Activated T-cell treated with anti-CD3 and anti-CD28 coated beads, Interleukin-2, amount 50 U/mL, for 72 hours (primary cell): ENCODE measurements at regions not wholly inside any gene's neighbourhood (a gene's known extent, or its start where the extent isn't known, plus 50 kb on each side); places are given as distances from the start of the nearest gene placed in this dataset.
"Not testable (repeated sequence)": the region's sequence is repeated elsewhere in the genome, so short reads cannot be mapped to it uniquely, and the experiment has no call there.

Experiments
- ATAC-seq, 2 donors: fragments of 150-1000 bp; cut with Tn5 transposase; replicated peaks in 1 of 2; 2 replicates each; pipeline ENCODE4 v1.10.0; 2021; ENCODE audit warnings: moderate library complexity in 2 of 2, mild to moderate bottlenecking in 1 of 2
- DNase-seq, 2 donors: peaks; one replicate each; pipeline ENCODE4 v3.0.0; 2021 to 2022; ENCODE audit warnings: mixed read lengths in 1 of 2
- H3K27ac Mint-ChIP-seq: one replicate; pipeline ENCODE4 v1.8.0; 2022; ENCODE audit warnings: mild to moderate bottlenecking, moderate library complexity, mixed read lengths
- H3K27me3 Mint-ChIP-seq: one replicate; pipeline ENCODE4 v1.8.0; 2022; ENCODE audit warnings: low read depth, mixed read lengths
- H3K36me3 Mint-ChIP-seq, 2 donors: one replicate each; pipeline ENCODE4 v1.8.0; 2022; ENCODE audit warnings: mixed read lengths in 2 of 2, mild to moderate bottlenecking in 1 of 2; ENCODE audit not compliant: insufficient read depth in 2 of 2
- H3K4me1 Mint-ChIP-seq: one replicate; pipeline ENCODE4 v1.8.0; 2022; ENCODE audit warnings: low read depth, mixed read lengths
- H3K4me3 Mint-ChIP-seq, 2 donors: one replicate each; pipeline ENCODE4 v1.8.0; 2022; ENCODE audit warnings: mild to moderate bottlenecking in 2 of 2, mixed read lengths in 2 of 2, moderate library complexity in 2 of 2
- H3K9me3 Mint-ChIP-seq, 2 donors: one replicate each; pipeline ENCODE4 v1.8.0; 2022; ENCODE audit warnings: mixed read lengths in 2 of 2

- H3K4me3 Mint-ChIP-seq = no peak overlapping the region
- ATAC-seq (no peak), DNase-seq (no peak)
- no peak overlapping the region for H3K27ac Mint-ChIP-seq
- H3K9me3 Mint-ChIP-seq = peaks cover under 1 to 2% of the 10 kb centered on the region in 2 donors
- no peaks in the 10 kb centered on the region for H3K4me1 Mint-ChIP-seq
- no peaks in the 10 kb centered on the region for H3K27me3 Mint-ChIP-seq
- H3K36me3 Mint-ChIP-seq = no peaks in the 10 kb centered on the region
Measured at GRCh38 chr14:26655128-26655527, 57.3 kb upstream of the NOVA1 start.

DNA sequence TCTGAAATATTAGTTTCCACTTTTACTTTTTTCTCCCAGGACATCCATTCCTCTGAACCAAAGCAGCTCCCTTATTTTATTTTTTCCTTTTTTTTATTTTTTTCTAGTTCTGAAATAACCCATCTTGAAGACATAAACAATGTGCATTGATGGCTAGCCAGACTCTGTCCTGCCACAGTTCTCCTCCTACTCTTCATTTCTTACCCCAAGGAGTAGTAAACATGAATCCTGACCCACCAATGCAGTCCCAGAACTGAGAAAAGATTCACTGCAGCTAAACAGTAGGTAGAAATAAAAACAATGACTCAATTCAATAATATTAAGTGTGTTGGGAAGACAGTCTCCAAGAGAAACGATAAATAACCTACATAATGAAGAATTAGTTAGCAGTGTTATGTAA, 65.7 kb upstream of the NOVA1 start:
- no peak overlapping the region for H3K4me3 Mint-ChIP-seq
- peaks cover 14 to 16% of the 10 kb centered on the region in 2 donors for H3K9me3 Mint-ChIP-seq
- H3K27ac Mint-ChIP-seq = no peak overlapping the region
- DNase-seq (no peak), ATAC-seq (no peak)
- H3K4me1 Mint-ChIP-seq = no peaks in the 10 kb centered on the region
- no peaks in the 10 kb centered on the region for H3K27me3 Mint-ChIP-seq
- peaks cover 7 to 9% of the 10 kb centered on the region in 2 donors for H3K36me3 Mint-ChIP-seq

GRCh38 chr14:26678732-26679420, 81.0 kb upstream of the NOVA1 start:
- not testable (repeated sequence) for ATAC-seq, H3K4me1 Mint-ChIP-seq, H3K27me3 Mint-ChIP-seq, H3K4me3 Mint-ChIP-seq, H3K27ac Mint-ChIP-seq, DNase-seq, H3K36me3 Mint-ChIP-seq, H3K9me3 Mint-ChIP-seq

DNA sequence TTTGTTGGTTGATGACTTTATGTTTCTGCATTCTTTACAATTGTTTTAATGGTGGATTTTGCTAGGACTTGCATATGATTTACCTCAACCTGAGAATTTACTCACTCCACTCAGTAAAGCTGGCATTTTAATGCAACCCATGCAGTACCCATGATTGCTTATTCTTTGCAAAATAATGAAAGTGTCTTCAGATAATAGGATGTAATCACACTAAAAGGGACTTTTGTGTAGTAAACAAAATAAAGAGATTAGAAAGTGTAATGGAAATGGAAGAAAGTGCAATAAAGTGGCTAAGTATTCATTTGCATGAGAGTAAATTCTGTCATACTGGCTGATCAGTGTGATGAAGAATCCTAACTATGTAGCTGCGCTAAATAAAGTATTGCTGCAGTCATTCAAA, 87.6 kb upstream of the NOVA1 start:
- no peak overlapping the region for H3K27ac Mint-ChIP-seq
- no peaks in the 10 kb centered on the region for H3K4me1 Mint-ChIP-seq
- H3K9me3 Mint-ChIP-seq = peaks cover 9 to 13% of the 10 kb centered on the region in 2 donors
- peaks cover 0 to 3% of the 10 kb centered on the region in 2 donors for H3K36me3 Mint-ChIP-seq
- no peaks in the 10 kb centered on the region for H3K27me3 Mint-ChIP-seq
- DNase-seq = no peak
- H3K4me3 Mint-ChIP-seq = no peak overlapping the region
- no peak for ATAC-seq

GRCh38 chr14:26687301-26687837, 89.5 kb upstream of the NOVA1 start:
- Mint-ChIP-seq H3K4me1 (no peaks in the 10 kb centered on the region), H3K4me3 (no peak overlapping the region), H3K36me3 (no peaks in the 10 kb centered on the region), H3K27me3 (no peaks in the 10 kb centered on the region), H3K27ac (no peak overlapping the region), H3K9me3 (peaks cover 13 to 22% of the 10 kb centered on the region in 2 donors)
- no peak for ATAC-seq
- DNase-seq = no peak

DNA sequence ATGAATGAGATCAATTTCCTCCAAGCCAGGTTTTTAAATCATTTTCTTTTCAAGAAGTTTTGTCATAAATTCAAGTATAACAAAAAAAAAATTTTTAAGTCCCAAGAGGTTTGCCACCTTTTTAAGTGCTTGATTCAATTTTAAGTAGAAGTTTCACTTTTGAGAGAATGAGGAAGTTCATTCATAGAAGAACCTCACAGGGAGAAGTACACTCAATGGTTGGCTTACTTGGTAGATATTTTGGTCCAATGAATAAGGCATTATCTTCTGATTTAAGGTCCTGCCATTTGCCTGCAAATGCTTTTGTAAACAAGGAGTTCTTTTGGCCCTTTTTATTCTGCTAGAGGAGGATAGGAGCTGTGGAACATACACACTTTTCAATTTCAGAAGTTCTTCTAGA, 96.7 kb upstream of the NOVA1 start:
- Mint-ChIP-seq H3K27me3 (no peaks in the 10 kb centered on the region), H3K4me3 (no peak overlapping the region), H3K27ac (no peak overlapping the region), H3K4me1 (no peaks in the 10 kb centered on the region), H3K36me3 (peaks cover 0 to 1% of the 10 kb centered on the region in 2 donors), H3K9me3 (peaks cover 18 to 23% of the 10 kb centered on the region in 2 donors)
- DNase-seq (no peak), ATAC-seq (no peak)

- Mint-ChIP-seq H3K9me3 (peaks cover 8 to 10% of the 10 kb centered on the region in 2 donors), H3K4me3 (no peak overlapping the region), H3K27me3 (no peaks in the 10 kb centered on the region), H3K27ac (no peak overlapping the region), H3K4me1 (no peaks in the 10 kb centered on the region), H3K36me3 (no peaks in the 10 kb centered on the region)
- ATAC-seq = no peak
- DNase-seq = no peak
Measured at GRCh38 chr14:26702721-26703230, 104.9 kb upstream of the NOVA1 start.

GRCh38 chr14:26703686-26704366, 106.0 kb upstream of the NOVA1 start:
- no peak for DNase-seq
- Mint-ChIP-seq H3K27ac (no peak overlapping the region), H3K36me3 (no peaks in the 10 kb centered on the region), H3K9me3 (peaks cover 5 to 7% of the 10 kb centered on the region in 2 donors), H3K4me3 (no peak overlapping the region), H3K27me3 (no peaks in the 10 kb centered on the region), H3K4me1 (no peaks in the 10 kb centered on the region)
- no peak for ATAC-seq

DNA sequence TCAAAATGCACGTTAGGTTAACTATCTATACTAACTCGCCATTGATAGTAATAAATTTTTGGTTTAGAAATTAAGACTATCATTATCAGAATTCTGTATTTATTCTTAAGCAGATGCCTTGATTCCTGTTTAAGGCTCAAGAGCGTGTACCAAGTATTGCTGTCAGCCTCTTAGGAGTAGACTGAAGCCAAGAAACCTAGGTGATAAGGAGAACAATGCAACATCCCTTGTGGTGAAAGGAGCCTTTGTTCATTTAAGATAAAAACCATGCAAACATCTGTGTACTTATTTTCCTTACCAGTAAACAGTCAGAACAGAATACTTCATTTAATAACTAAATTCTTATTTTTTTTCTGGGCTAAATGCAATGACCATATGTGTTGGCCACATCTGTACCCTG, 109.4 kb upstream of the NOVA1 start:
- Mint-ChIP-seq H3K9me3 (peaks cover 4 to 6% of the 10 kb centered on the region in 2 donors), H3K27ac (no peak overlapping the region), H3K27me3 (no peaks in the 10 kb centered on the region), H3K4me1 (no peaks in the 10 kb centered on the region), H3K4me3 (no peak overlapping the region), H3K36me3 (no peaks in the 10 kb centered on the region)
- DNase-seq (no peak), ATAC-seq (no peak)

DNA sequence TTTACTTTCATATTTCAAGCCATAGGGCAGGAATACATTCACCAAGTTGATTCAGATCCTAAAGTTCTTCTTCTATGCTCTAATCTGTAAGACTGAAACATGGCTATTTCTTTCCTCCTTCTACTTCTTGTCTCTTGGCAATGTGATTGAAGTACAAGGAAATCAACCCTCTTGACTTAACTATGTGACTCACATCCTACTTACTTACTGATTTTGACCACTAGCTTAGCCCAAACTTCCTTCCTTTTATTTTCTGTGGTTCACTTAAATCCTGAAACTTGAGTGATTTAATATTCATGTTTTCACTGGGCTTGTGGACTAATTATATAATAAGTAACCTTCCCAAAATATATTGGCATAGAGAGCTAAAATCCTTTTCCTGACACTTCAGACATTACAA, 111.2 kb upstream of the NOVA1 start:
- no peaks in the 10 kb centered on the region for H3K36me3 Mint-ChIP-seq
- DNase-seq = no peak
- peaks cover 3 to 6% of the 10 kb centered on the region in 2 donors for H3K9me3 Mint-ChIP-seq
- no peaks in the 10 kb centered on the region for H3K4me1 Mint-ChIP-seq
- no peaks in the 10 kb centered on the region for H3K27me3 Mint-ChIP-seq
- no peak overlapping the region for H3K27ac Mint-ChIP-seq
- no peak overlapping the region for H3K4me3 Mint-ChIP-seq
- no peak for ATAC-seq

DNA sequence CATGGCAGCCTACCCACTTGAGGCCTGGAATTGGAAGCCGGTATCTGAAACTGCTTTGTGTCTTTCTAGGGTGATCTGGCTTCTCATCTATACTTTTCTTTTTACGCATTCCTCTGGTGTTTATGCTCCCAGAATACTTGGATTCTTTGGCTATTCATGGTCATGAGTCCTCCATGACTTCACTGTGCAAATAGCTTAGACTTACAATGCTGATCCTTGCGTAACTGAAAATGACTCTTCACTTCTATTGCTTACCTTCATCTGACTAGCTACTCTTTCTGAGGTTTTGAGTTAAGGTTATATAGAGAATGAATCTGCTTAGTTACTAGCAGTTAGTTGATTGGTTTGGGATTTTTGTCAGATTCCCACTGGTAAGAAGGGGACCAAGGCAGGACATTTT, 121.7 kb upstream of the NOVA1 start:
- H3K27ac Mint-ChIP-seq = no peak overlapping the region
- no peak overlapping the region for H3K4me3 Mint-ChIP-seq
- peaks cover 2 to 3% of the 10 kb centered on the region in 2 donors for H3K36me3 Mint-ChIP-seq

GRCh38 chr14:26722258-26722657, 124.4 kb upstream of the NOVA1 start:
- ATAC-seq = no peak
- Mint-ChIP-seq H3K4me1 (no peaks in the 10 kb centered on the region), H3K4me3 (no peak overlapping the region), H3K36me3 (peaks cover 4% of the 10 kb centered on the region in 2 donors), H3K27me3 (no peaks in the 10 kb centered on the region), H3K9me3 (peaks cover 8 to 10% of the 10 kb centered on the region in 2 donors), H3K27ac (no peak overlapping the region)
- no peak for DNase-seq

More for the DNA sequence above, 121.7 kb upstream of the NOVA1 start:
- ATAC-seq = no peak
- H3K4me1 Mint-ChIP-seq = no peaks in the 10 kb centered on the region
- peaks cover 12 to 16% of the 10 kb centered on the region in 2 donors for H3K9me3 Mint-ChIP-seq
- DNase-seq = no peak
- H3K27me3 Mint-ChIP-seq = no peaks in the 10 kb centered on the region

DNA sequence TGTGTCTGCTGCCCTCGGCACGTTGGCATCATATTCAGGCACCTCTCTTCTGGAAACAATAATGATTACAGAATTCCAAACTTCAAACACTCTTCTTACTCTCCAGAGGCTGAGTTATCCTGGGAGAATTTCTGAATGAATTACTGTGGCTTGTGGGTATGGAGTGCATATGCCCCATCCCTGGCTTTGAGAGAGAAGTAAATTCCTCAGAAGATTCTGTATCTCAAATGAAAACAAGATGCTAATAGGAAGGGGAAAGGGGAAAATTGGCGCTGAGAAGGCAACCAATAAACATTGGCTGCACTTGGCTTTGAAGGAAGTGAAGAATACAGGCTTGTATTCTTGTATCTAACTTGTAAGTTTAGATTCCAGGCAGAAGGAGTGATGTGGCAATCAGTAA, 132.0 kb upstream of the NOVA1 start:
- H3K4me3 Mint-ChIP-seq = no peak overlapping the region
- no peaks in the 10 kb centered on the region for H3K27me3 Mint-ChIP-seq
- H3K36me3 Mint-ChIP-seq = peaks cover 1 to 4% of the 10 kb centered on the region in 2 donors
- peaks cover 4 to 10% of the 10 kb centered on the region in 2 donors for H3K9me3 Mint-ChIP-seq
- H3K27ac Mint-ChIP-seq = no peak overlapping the region
- no peaks in the 10 kb centered on the region for H3K4me1 Mint-ChIP-seq
- ATAC-seq (no peak), DNase-seq (no peak)
